HG03108 (cell line): ENCODE measurements at regions not wholly inside any gene's neighbourhood (a gene's known extent, or its start where the extent isn't known, plus 50 kb on each side); places are given as distances from the start of the nearest gene placed in this dataset.

ENCODE experiments used
- ATAC-seq: cut with Tn5 transposase; IDR thresholded peaks from one replicate; pipeline ENCODE4 v1.9.1; 2021; ENCODE audit warnings: moderate library complexity; ENCODE audit not compliant: unreplicated experiment

- ATAC-seq = no peak
Observed at GRCh38 chr11:103845331-103845730, 191.1 kb upstream of the DDI1 start.

GRCh38 chr11:103848686-103849085, 187.8 kb upstream of the DDI1 start:
- ATAC-seq = no peak

- no peak for ATAC-seq
Observed at GRCh38 chr11:103849366-103849765, 187.1 kb upstream of the DDI1 start.

- ATAC-seq = no peak
Observed at GRCh38 chr11:103850419-103851165, 185.8 kb upstream of the DDI1 start.

- ATAC-seq = no peak
Observed at GRCh38 chr11:103851166-103851651, 185.2 kb upstream of the DDI1 start.
